ENCODE measurements at regions not wholly inside any gene's neighbourhood (a gene's known extent, or its start where the extent isn't known, plus 50 kb on each side); places are given as distances from the start of the nearest gene placed in this dataset.

DNA sequence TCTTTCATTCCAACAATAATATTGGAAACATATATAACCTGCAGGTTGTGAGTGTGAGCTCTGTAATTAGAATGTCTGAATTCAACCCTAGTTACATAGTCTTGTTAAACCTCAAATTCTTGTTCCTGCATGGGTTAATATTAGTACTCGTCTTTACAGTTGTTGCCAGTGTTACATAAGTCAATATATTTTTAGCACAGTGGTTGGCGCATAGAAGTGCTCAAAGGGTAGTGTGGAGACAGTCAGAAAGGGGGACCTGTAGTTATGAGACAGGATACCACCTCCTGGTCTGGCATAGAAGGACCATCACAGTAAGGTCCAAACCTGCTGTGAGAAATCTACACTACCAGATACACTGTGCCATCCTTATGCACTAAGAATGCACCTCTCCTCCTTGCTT, 1045.9 kb upstream of the SLIT2 start:
- TF ChIP-seq SIN3A (IDR thresholded peaks at IDR 0.05; ENCODE audit: borderline replicate concordance, insufficient read depth, low read length) (no peak), POLR2AphosphoS5 (IDR thresholded peaks at IDR 0.05; ENCODE audit: low read depth, low read length) (no peak), TAF1 (IDR thresholded peaks at IDR 0.05; ENCODE audit: borderline replicate concordance, insufficient read depth, low read length) (no peak)

Measured in PFSK-1 (cell line).